IPS-18a (cell line): ENCODE measurements at regions not wholly inside any gene's neighbourhood (a gene's known extent, or its start where the extent isn't known, plus 50 kb on each side); places are given as distances from the start of the nearest gene placed in this dataset.

Experiments used
- H3K27ac ChIP-seq: one replicate; pipeline ENCODE4 v1.5.1; 2013; ENCODE audit warnings: low read length
- H3K27me3 ChIP-seq: one replicate; pipeline ENCODE4 v1.6.1; 2013; ENCODE audit warnings: mild to moderate bottlenecking, low read length; ENCODE audit not compliant: control insufficient read depth, insufficient read depth
- H3K36me3 ChIP-seq: one replicate; pipeline ENCODE4 v1.6.1; 2013; ENCODE audit warnings: low read depth, low read length; ENCODE audit not compliant: control insufficient read depth
- H3K4me1 ChIP-seq: one replicate; pipeline ENCODE4 v1.6.1; 2013; ENCODE audit warnings: low read depth, low read length; ENCODE audit not compliant: control insufficient read depth
- H3K4me3 ChIP-seq: one replicate; pipeline ENCODE4 v1.5.1; 2013; ENCODE audit warnings: low read length
- H3K9ac ChIP-seq: one replicate; pipeline ENCODE4 v1.6.1; 2013; ENCODE audit warnings: mild to moderate bottlenecking, low read length, moderate library complexity
- H3K9me3 ChIP-seq: one replicate; pipeline ENCODE4 v1.6.1; 2013; ENCODE audit warnings: low read depth, low read length; ENCODE audit not compliant: control insufficient read depth

DNA sequence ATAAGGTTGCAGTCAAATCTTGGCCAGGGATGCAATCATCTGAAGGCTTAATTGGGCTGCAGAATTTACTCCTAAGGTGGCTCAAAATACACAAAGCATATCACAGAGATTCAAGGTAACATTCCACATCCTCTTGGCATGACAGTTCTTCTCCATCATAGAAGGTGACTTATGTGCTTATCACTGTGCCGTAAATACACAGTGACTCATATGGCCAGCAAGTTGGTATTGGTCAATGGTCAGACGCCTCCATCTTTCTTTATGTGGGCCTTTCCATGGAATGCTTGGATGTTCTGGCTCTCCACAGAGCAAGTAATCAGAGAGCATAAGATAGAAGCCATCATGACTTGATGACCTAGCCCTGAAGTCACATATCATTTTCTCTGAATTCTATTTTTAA, 168.8 kb upstream of the ST8SIA2 start:
- no peaks in the 10 kb centered on the region for H3K36me3 ChIP-seq
- H3K27me3 ChIP-seq = no peaks in the 10 kb centered on the region
- H3K4me3 ChIP-seq = no peak overlapping the region
- no peaks in the 10 kb centered on the region for H3K9me3 ChIP-seq
- no peak overlapping the region for H3K9ac ChIP-seq
- H3K4me1 ChIP-seq = no peaks in the 10 kb centered on the region
- H3K27ac ChIP-seq = no peak overlapping the region

DNA sequence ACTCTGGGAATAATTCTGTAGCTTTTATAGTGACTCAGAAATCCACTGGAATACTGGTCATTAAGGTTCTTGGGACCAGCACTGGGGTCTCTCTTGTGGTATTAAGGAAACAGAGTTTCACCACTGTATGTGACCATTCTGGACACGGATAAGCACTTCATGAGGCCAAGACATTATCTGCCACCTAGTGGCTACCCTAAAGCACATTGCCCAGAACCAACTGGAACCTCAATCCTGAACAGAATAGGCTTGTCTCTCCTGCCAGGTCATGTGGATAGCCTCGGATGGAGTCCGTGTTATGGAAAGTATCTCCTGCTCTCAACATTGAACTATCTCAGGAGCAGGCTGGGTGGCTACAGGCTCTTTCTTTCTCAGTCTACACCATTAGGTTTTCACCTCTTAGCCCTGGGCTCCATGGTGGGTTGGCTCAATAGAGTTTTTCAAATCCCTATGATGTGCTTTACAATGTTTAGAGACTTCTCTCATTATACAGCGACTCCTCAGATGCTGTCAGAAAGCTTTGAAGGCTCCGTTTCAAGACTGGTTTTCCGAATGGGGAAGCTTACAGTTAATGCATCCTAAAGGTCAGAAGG, 167.6 kb upstream of the ST8SIA2 start:
- no peaks in the 10 kb centered on the region for H3K9me3 ChIP-seq
- H3K27me3 ChIP-seq = no peaks in the 10 kb centered on the region
- H3K4me3 ChIP-seq = no peak overlapping the region
- no peak overlapping the region for H3K27ac ChIP-seq
- H3K36me3 ChIP-seq = no peaks in the 10 kb centered on the region
- no peak overlapping the region for H3K9ac ChIP-seq
- no peaks in the 10 kb centered on the region for H3K4me1 ChIP-seq

DNA sequence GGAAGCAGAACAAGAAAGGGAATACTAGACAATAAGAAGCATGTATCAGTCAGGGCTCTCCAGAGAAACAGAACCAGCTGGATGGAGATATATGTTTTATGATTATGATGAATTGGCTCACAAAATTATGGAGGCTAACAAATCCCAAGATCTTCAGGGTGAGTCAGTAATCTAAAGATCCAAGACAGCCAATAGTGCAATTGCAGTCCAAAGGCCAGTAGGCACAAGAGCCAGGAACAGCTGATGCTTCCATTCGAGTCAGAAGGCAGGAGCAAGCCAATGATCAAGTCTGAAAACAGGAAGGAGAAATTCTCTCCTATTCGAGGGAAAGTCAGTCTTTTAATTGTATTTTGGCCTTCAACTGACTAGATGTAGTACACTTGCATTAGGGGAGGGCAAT, 164.9 kb upstream of the ST8SIA2 start:
- H3K9me3 ChIP-seq = no peaks in the 10 kb centered on the region
- H3K4me1 ChIP-seq = no peaks in the 10 kb centered on the region
- H3K4me3 ChIP-seq = no peak overlapping the region
- no peaks in the 10 kb centered on the region for H3K36me3 ChIP-seq
- no peaks in the 10 kb centered on the region for H3K27me3 ChIP-seq
- no peak overlapping the region for H3K9ac ChIP-seq
- no peak overlapping the region for H3K27ac ChIP-seq

DNA sequence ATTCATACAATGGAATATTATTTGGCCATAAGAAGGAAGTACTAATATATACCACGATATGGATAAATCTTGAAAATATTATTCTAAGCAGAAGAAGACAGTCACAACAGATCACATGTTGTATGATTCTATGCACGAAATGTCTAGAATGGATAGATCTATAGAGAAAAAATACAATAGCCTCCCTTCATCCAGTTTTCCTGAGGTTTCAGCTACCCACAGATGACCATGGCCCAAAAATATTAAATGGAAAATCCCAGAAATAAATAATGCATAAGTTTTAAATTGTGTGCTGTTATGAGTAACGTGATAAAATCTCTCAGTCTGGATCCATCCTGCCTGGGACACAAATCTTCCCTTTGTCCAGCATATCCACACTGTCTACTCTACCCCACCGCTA, 162.2 kb upstream of the ST8SIA2 start:
- H3K4me1 ChIP-seq = no peaks in the 10 kb centered on the region
- no peaks in the 10 kb centered on the region for H3K36me3 ChIP-seq
- no peak overlapping the region for H3K27ac ChIP-seq
- H3K9me3 ChIP-seq = peaks cover 5% of the 10 kb centered on the region
- H3K4me3 ChIP-seq = no peak overlapping the region
- no peaks in the 10 kb centered on the region for H3K27me3 ChIP-seq
- no peak overlapping the region for H3K9ac ChIP-seq

DNA sequence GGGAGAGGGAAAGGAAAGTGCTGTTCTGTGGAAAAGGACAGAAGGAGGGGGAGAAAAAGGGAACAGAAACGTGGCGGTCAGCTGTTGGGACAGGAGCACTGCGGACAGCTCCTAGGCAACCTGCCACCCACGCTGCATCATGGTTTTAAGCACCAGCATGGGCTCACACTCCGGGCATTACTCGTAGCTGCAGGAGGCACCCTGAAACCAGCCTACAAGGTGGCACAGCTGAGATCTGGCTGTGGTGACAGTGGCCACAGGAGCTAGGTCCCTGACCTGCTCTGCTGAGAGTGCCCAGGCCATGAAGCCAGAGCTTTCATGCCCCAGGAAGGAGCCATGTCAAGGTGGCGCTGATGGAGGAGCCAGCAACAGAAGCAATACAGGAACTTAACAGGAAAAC, 161.4 kb upstream of the ST8SIA2 start:
- Histone ChIP-seq H3K4me3 (no peak overlapping the region), H3K27me3 (no peaks in the 10 kb centered on the region), H3K9me3 (peaks cover 5% of the 10 kb centered on the region), H3K9ac (no peak overlapping the region), H3K4me1 (no peaks in the 10 kb centered on the region), H3K27ac (no peak overlapping the region), H3K36me3 (no peaks in the 10 kb centered on the region)

DNA sequence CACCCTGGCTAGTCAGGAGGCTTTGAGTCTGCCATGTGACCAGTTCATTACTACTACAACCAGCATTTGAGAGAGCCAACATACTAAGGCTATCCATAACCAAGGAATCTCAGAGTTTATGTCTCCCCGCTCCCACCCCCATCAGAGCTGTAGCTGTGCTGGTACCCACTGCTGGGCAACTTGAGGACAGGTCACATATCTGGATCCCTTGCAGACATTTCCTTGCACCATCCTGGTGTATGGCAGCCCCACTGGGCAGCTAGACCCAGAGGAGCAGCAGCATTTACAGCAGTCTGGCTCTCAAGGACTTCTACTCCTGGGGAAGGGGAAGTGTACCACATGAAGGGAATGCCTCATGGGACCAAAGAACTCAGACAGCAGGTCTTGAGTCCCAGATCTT, 160.8 kb upstream of the ST8SIA2 start:
- no peaks in the 10 kb centered on the region for H3K36me3 ChIP-seq

DNA sequence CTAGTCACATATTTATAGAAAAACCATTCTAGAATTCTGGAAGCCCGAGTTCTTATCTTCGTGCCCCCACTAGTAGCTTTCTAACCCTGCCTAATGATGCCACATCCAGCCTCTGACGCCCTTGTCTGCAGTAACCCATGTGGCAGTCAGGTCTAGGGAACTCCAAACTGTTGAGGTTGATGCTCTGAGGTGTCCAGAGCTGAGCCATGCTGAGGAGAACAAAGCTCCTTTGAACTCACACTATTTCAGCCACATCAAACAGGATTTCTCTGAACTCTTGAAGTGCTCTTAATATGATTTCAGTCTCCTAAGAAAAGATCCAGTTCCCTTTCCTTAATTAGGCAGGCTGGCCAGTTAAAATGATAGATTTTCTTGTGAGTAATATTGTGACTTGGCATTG, 150.5 kb upstream of the ST8SIA2 start:
- no peaks in the 10 kb centered on the region for H3K27me3 ChIP-seq
- no peak overlapping the region for H3K4me3 ChIP-seq
- no peaks in the 10 kb centered on the region for H3K36me3 ChIP-seq
- H3K27ac ChIP-seq = no peak overlapping the region
- peaks cover 4% of the 10 kb centered on the region for H3K9me3 ChIP-seq
- no peaks in the 10 kb centered on the region for H3K4me1 ChIP-seq
- no peak overlapping the region for H3K9ac ChIP-seq

More for the DNA sequence above, 160.8 kb upstream of the ST8SIA2 start:
- Histone ChIP-seq H3K9me3 (peaks cover 5% of the 10 kb centered on the region), H3K27me3 (no peaks in the 10 kb centered on the region), H3K4me1 (no peaks in the 10 kb centered on the region), H3K27ac (no peak overlapping the region), H3K4me3 (no peak overlapping the region), H3K9ac (no peak overlapping the region)

DNA sequence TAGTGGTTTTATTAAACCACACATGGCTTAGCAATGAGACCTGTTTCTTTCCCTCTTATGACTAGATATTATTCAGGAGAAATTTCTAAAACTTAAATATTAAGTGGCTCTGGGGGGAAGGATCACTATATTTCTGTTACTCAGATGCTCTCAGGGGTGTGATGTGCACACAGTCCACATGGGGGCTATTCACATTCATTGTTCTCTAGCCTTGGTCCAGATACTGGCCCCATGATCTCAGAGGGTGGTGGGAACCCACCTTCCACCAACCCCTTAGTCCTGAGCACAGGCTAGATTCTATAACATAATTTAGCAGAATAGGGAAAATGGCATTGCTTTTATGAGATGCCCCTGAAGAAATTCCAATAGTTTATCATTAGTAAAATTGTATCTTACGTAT, 149.0 kb upstream of the ST8SIA2 start:
- Histone ChIP-seq H3K9ac (no peak overlapping the region), H3K36me3 (no peaks in the 10 kb centered on the region), H3K9me3 (no peaks in the 10 kb centered on the region), H3K4me3 (no peak overlapping the region), H3K27ac (no peak overlapping the region), H3K4me1 (no peaks in the 10 kb centered on the region), H3K27me3 (no peaks in the 10 kb centered on the region)

DNA sequence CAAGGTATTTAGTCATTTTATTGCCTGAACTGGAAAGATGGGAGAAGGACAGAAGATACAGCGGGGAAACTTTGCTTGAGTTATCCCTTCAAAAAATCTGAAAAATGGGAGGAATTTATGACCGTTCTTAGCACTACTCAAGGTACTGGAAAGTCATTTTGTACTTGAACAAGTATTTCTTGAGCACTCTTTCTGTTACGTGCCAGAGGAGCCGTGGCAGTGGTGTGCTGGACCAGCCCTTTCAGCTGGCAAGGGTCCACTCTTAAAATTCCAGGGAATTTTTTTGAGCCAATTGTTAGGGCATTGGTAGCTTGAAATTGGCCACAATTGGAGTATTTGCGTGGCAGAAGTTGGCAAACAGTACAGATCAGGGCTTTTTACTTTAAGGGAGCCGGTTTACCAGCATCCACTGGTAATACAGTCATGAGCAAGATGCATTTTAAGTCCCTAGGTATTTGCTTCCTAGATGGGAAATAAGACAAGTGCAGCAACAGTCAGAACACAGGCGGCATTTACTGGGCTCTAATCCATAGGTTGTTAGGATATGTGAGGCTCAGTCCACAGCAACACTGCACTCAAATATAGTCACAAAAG, 145.9 kb upstream of the ST8SIA2 start:
- no peak overlapping the region for H3K4me3 ChIP-seq
- H3K4me1 ChIP-seq = no peaks in the 10 kb centered on the region
- no peak overlapping the region for H3K9ac ChIP-seq
- H3K9me3 ChIP-seq = no peaks in the 10 kb centered on the region
- H3K36me3 ChIP-seq = no peaks in the 10 kb centered on the region
- H3K27me3 ChIP-seq = no peaks in the 10 kb centered on the region
- no peak overlapping the region for H3K27ac ChIP-seq

DNA sequence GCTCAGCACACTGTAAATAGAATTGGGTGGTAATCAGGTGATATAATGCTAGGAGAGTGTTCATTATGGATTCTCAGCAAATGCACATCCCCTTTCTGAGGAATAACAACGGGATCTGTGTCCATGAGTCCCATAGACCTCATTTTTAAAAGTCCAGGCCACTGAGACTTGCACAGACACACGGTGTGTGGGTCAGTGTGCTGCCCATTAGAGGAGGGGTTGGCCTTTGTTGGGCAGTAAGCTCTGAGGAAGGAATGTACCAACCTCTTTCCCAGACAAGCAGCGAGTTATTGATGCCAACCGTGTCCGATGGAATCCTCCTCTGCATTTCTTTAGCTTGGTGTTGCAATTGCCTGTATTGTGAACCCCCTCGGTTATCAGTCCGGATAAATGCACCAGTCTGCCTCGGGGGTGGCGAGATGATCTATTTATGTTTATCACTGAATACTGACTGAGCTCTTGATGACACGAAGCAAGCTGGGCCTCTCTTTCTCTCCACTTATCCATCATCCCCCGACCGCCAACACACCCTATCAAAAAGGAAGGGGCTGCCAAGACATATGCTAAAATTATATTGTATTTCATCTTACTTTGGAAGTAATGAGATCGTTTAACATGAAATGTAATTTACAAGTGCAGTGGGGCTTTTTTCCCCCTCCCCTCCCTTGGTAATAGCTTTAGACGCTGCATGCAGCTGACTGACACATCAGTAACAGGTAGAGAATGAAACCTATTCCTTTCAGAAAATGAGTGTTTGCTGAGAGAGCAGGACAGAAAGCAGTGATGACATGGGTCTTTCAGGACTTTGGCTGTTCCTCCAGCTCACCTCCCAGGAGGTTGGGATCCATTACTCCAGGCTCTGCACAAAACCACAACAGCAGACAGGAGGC, 126.6 kb upstream of the ST8SIA2 start:
- Histone ChIP-seq H3K27ac (no peak overlapping the region), H3K36me3 (no peaks in the 10 kb centered on the region), H3K9me3 (no peaks in the 10 kb centered on the region), H3K9ac (no peak overlapping the region), H3K4me1 (peaks cover 4% of the 10 kb centered on the region), H3K4me3 (no peak overlapping the region), H3K27me3 (no peaks in the 10 kb centered on the region)

DNA sequence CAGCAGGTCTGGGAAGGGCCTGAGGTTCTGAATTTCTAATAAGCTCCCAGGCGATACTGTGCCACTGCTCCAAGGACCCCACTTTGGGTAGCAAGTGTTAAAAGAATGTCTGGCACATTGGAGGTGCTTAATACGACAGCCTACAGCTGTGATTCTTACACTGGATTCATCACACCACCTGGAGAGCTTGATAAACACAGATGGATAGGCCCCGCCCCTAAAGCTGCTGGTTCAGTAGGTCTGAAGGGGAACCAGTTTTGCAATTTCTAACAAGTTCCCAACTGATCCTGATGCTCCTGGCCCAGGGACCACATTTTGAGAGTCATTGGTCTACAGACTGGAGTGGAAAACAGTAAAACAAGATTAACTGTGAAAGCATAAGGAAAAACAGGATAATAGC, 124.8 kb upstream of the ST8SIA2 start:
- Histone ChIP-seq H3K4me3 (no peak overlapping the region), H3K27ac (no peak overlapping the region), H3K9me3 (no peaks in the 10 kb centered on the region), H3K9ac (no peak overlapping the region), H3K4me1 (peaks cover 4% of the 10 kb centered on the region), H3K36me3 (no peaks in the 10 kb centered on the region), H3K27me3 (no peaks in the 10 kb centered on the region)
